Upper lobe of left lung (tissue), 4 donors: ENCODE measurements at regions not wholly inside any gene's neighbourhood (a gene's known extent, or its start where the extent isn't known, plus 50 kb on each side); places are given as distances from the start of the nearest gene placed in this dataset.
"Not testable (repeated sequence)": the region's sequence is repeated elsewhere in the genome, so short reads cannot be mapped to it uniquely, and the experiment has no call there.

Experiments used
- POLR2A ChIP-seq, 4 donors: fragments of 450-650 bp; IDR thresholded peaks; one replicate each; pipeline ENCODE4 v1.5.1; 2016 to 2017; ENCODE audit warnings: antibody characterized with exemption in 4 of 4, mild to moderate bottlenecking in 2 of 4
- TF ChIP-seq, protein P1 (sequence below), 6 experiments: fragments of 450-650 bp in 4 of 6; fragments of 200-600 bp in 2 of 6; sonication (generic) in 2 of 6; IDR thresholded peaks; one replicate each; pipeline ENCODE4 v1.5.1; 2016 to 2019; ENCODE audit warnings: antibody characterized with exemption in 6 of 6

DNA sequence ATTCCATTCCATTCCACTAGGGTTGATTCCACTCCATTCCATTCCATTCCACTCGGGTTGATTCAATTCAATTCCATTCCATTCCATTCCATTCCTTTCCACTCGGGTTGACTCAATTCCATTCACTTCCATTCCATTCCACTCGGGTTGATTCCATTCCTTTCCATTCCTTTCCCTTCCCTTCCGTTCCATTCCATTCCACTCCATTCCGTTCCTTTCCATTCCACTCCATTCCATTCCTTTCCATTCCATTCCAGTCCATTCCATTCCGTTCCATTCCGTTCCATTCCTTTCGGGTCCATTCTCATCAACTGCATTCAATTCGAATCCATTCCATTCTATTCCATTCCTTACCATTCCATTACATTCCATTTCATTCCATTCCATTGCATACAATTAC lies 1135.3 kb downstream of the RPIA start:
- not testable (repeated sequence) for TF ChIP-seq POLR2A (IDR thresholded peaks at IDR 0.05)
- TF ChIP-seq, protein P1, sequence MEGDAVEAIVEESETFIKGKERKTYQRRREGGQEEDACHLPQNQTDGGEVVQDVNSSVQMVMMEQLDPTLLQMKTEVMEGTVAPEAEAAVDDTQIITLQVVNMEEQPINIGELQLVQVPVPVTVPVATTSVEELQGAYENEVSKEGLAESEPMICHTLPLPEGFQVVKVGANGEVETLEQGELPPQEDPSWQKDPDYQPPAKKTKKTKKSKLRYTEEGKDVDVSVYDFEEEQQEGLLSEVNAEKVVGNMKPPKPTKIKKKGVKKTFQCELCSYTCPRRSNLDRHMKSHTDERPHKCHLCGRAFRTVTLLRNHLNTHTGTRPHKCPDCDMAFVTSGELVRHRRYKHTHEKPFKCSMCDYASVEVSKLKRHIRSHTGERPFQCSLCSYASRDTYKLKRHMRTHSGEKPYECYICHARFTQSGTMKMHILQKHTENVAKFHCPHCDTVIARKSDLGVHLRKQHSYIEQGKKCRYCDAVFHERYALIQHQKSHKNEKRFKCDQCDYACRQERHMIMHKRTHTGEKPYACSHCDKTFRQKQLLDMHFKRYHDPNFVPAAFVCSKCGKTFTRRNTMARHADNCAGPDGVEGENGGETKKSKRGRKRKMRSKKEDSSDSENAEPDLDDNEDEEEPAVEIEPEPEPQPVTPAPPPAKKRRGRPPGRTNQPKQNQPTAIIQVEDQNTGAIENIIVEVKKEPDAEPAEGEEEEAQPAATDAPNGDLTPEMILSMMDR (IDR thresholded peaks at IDR 0.05) = not testable (repeated sequence)
